Astrocyte (in vitro differentiated cells and primary cell): ENCODE measurements at regions not wholly inside any gene's neighbourhood (a gene's known extent, or its start where the extent isn't known, plus 50 kb on each side); places are given as distances from the start of the nearest gene placed in this dataset.

ENCODE experiments used
- DNase-seq: peaks from one replicate; pipeline ENCODE4 v3.0.0-alpha.2; 2010; ENCODE audit warnings: low read depth
- FAIRE-seq: peaks from 2 replicates; lab custom pipeline; 2011; peaks lifted over from hg19 to GRCh38; lab: Jason Lieb, UNC
- H2AFZ ChIP-seq: 2 replicates; pipeline ENCODE4 v1.6.0; 2012; ENCODE audit warnings: low read depth, low read length, inconsistent platforms
- H3K27ac ChIP-seq: 2 replicates; pipeline ENCODE4 v1.5.1; 2011; ENCODE audit warnings: low read depth, low read length, inconsistent platforms
- H3K27me3 ChIP-seq: 2 replicates; pipeline ENCODE4 v1.6.0; 2011; ENCODE audit warnings: low read length, inconsistent platforms; ENCODE audit not compliant: insufficient read depth
- H3K36me3 ChIP-seq: 2 replicates; pipeline ENCODE4 v1.5.1; 2011; ENCODE audit warnings: low read length, inconsistent platforms; ENCODE audit not compliant: insufficient read depth
- H3K4me1 ChIP-seq: 2 replicates; pipeline ENCODE4 v1.5.1; 2011; ENCODE audit warnings: low read length, inconsistent platforms; ENCODE audit not compliant: insufficient read depth
- H3K4me2 ChIP-seq: 2 replicates; pipeline ENCODE4 v1.6.0; 2012; ENCODE audit warnings: low read length, inconsistent platforms
- H3K4me3 ChIP-seq: 2 replicates; pipeline ENCODE4 v1.5.1; 2011; ENCODE audit warnings: low read depth, mild to moderate bottlenecking, low read length, inconsistent platforms; ENCODE audit not compliant: insufficient read depth
- H3K79me2 ChIP-seq: 2 replicates; pipeline ENCODE4 v1.6.0; 2012; ENCODE audit warnings: mild to moderate bottlenecking, low read length, inconsistent platforms; ENCODE audit not compliant: insufficient read depth
- H3K9ac ChIP-seq: 2 replicates; pipeline ENCODE4 v1.6.0; 2012; ENCODE audit warnings: mild to moderate bottlenecking, low read length, inconsistent platforms
- H3K9me3 ChIP-seq: 2 replicates; pipeline ENCODE4 v1.5.1; 2012; ENCODE audit warnings: low read depth, mild to moderate bottlenecking, low read length, inconsistent platforms; ENCODE audit not compliant: insufficient read depth
- H4K20me1 ChIP-seq: 2 replicates; pipeline ENCODE4 v1.6.0; 2012; ENCODE audit warnings: low read length, inconsistent platforms; ENCODE audit not compliant: insufficient read depth
- H3K27ac Mint-ChIP-seq: one replicate; pipeline ENCODE4 v1.8.0; 2021; ENCODE audit warnings: mild to moderate bottlenecking, mixed read lengths; ENCODE audit not compliant: unreplicated experiment
- H3K27me3 Mint-ChIP-seq: one replicate; pipeline ENCODE4 v1.8.0; 2021; ENCODE audit warnings: low read depth, mixed read lengths; ENCODE audit not compliant: unreplicated experiment
- H3K36me3 Mint-ChIP-seq: one replicate; pipeline ENCODE4 v1.8.0; 2021; ENCODE audit warnings: low read depth, mixed read lengths; ENCODE audit not compliant: unreplicated experiment
- H3K4me1 Mint-ChIP-seq: one replicate; pipeline ENCODE4 v1.8.0; 2021; ENCODE audit warnings: low read depth, mixed read lengths; ENCODE audit not compliant: unreplicated experiment
- H3K4me3 Mint-ChIP-seq: one replicate; pipeline ENCODE4 v1.8.0; 2021; ENCODE audit warnings: mild to moderate bottlenecking, moderate library complexity, mixed read lengths; ENCODE audit not compliant: unreplicated experiment
- H3K9me3 Mint-ChIP-seq: one replicate; pipeline ENCODE4 v1.8.0; 2021; ENCODE audit warnings: mild to moderate bottlenecking, mixed read lengths; ENCODE audit not compliant: unreplicated experiment
- CTCF ChIP-seq: IDR thresholded peaks from 2 replicates; pipeline ENCODE4 v1.5.1; 2011; ENCODE audit warnings: low read depth, mild to moderate bottlenecking, inconsistent platforms, low read length, moderate library complexity; ENCODE audit not compliant: insufficient read depth
- EZH2 ChIP-seq: IDR thresholded peaks from 2 replicates; pipeline ENCODE4 v1.6.1; 2012; ENCODE audit warnings: mild to moderate bottlenecking, low read length, inconsistent platforms; ENCODE audit not compliant: insufficient read depth

GRCh38 chr12:74476234-74476633 is 61.4 kb upstream of the ATXN7L3B start:
- H3K4me1 ChIP-seq: no peaks in the 10 kb centered on the region
- no peak overlapping the region for H3K9ac ChIP-seq
- no peak overlapping the region for H3K4me3 Mint-ChIP-seq
- no peaks in the 10 kb centered on the region for H3K27me3 ChIP-seq
- no peaks in the 10 kb centered on the region for H3K4me1 Mint-ChIP-seq
- H3K79me2 ChIP-seq: no peaks in the 10 kb centered on the region
- no peak overlapping the region for H3K4me2 ChIP-seq
- no peak overlapping the region for H3K27ac Mint-ChIP-seq
- H3K36me3 Mint-ChIP-seq: no peaks in the 10 kb centered on the region
- DNase-seq: no peak
- no peak overlapping the region for H2AFZ ChIP-seq
- no peaks in the 10 kb centered on the region for H3K36me3 ChIP-seq
- no peaks in the 10 kb centered on the region for H3K27me3 Mint-ChIP-seq
- H4K20me1 ChIP-seq: no peaks in the 10 kb centered on the region
- H3K9me3 ChIP-seq: no peaks in the 10 kb centered on the region
- H3K4me3 ChIP-seq: no peak overlapping the region
- no peak for FAIRE-seq
- no peaks in the 10 kb centered on the region for H3K9me3 Mint-ChIP-seq
- no peak overlapping the region for H3K27ac ChIP-seq
- TF ChIP-seq CTCF (no peak), EZH2 (no peak)

DNA sequence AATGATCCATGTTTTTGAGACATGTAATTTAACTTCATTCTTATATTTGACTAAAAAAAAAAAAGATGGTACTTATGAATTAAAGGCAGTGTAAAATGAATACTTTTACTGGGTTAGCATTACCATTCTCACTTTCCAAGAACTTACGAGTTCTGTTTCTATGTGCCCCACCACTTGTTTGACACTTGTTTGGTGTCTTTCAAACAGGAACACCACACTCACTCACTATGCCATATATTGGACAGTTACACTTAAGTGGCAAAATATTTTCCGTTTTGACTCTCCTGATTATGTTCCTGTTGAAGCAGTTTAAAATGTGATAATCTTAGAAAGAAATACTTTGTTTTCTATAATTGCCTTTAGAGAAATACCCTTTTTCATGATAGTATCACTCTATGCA is 56.6 kb upstream of the ATXN7L3B start:
- Histone ChIP-seq H3K27ac (no peak overlapping the region), H3K4me3 (no peak overlapping the region), H2AFZ (no peak overlapping the region), H3K4me2 (no peak overlapping the region), H3K4me1 (no peaks in the 10 kb centered on the region), H4K20me1 (no peaks in the 10 kb centered on the region), H3K79me2 (no peaks in the 10 kb centered on the region), H3K9ac (no peak overlapping the region), H3K9me3 (no peaks in the 10 kb centered on the region), H3K36me3 (no peaks in the 10 kb centered on the region), H3K27me3 (no peaks in the 10 kb centered on the region)
- Mint-ChIP-seq H3K36me3 (no peaks in the 10 kb centered on the region), H3K4me3 (no peak overlapping the region), H3K4me1 (no peaks in the 10 kb centered on the region), H3K27me3 (no peaks in the 10 kb centered on the region), H3K9me3 (no peaks in the 10 kb centered on the region), H3K27ac (no peak overlapping the region)
- DNase-seq (no peak), FAIRE-seq (no peak)
- TF ChIP-seq CTCF (no peak), EZH2 (no peak)

DNA sequence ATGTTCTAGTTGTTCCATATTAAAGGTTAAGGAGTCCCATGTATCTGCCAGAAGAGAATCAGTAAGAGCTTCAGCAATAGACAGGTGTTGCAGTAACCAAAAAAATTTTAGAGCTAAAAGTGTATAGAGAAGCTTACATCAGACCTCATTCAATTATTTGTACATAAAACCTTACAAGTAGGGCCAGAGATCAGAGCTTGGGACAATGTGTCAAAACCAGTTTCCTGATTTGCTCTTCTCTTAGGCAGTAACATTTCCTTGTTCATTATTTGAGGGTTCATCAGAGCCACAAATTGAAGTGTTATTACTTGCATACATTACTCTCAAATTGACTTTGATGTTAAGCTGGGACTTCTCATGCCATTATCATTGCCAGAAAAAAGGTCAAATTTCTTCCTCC is 55.5 kb upstream of the ATXN7L3B start:
- Histone ChIP-seq H3K4me1 (no peaks in the 10 kb centered on the region), H3K4me3 (no peak overlapping the region), H3K4me2 (no peak overlapping the region), H3K9ac (no peak overlapping the region), H4K20me1 (no peaks in the 10 kb centered on the region), H3K79me2 (no peaks in the 10 kb centered on the region), H3K27ac (no peak overlapping the region), H3K36me3 (no peaks in the 10 kb centered on the region), H3K27me3 (no peaks in the 10 kb centered on the region), H2AFZ (no peak overlapping the region), H3K9me3 (no peaks in the 10 kb centered on the region)
- no peaks in the 10 kb centered on the region for H3K27me3 Mint-ChIP-seq
- FAIRE-seq (no peak), DNase-seq (no peak)
- H3K4me3 Mint-ChIP-seq: no peak overlapping the region
- H3K4me1 Mint-ChIP-seq: no peaks in the 10 kb centered on the region
- H3K36me3 Mint-ChIP-seq: no peaks in the 10 kb centered on the region
- no peak for TF ChIP-seq EZH2
- TF ChIP-seq CTCF: no peak
- H3K9me3 Mint-ChIP-seq: no peaks in the 10 kb centered on the region
- H3K27ac Mint-ChIP-seq: no peak overlapping the region
